ENCODE measurements at regions not wholly inside any gene's neighbourhood (a gene's known extent, or its start where the extent isn't known, plus 50 kb on each side); places are given as distances from the start of the nearest gene placed in this dataset.

GRCh38 chr10:45534572-45534971, 138.0 kb downstream of the ZFAND4 start:
- TF ChIP-seq, protein P1, sequence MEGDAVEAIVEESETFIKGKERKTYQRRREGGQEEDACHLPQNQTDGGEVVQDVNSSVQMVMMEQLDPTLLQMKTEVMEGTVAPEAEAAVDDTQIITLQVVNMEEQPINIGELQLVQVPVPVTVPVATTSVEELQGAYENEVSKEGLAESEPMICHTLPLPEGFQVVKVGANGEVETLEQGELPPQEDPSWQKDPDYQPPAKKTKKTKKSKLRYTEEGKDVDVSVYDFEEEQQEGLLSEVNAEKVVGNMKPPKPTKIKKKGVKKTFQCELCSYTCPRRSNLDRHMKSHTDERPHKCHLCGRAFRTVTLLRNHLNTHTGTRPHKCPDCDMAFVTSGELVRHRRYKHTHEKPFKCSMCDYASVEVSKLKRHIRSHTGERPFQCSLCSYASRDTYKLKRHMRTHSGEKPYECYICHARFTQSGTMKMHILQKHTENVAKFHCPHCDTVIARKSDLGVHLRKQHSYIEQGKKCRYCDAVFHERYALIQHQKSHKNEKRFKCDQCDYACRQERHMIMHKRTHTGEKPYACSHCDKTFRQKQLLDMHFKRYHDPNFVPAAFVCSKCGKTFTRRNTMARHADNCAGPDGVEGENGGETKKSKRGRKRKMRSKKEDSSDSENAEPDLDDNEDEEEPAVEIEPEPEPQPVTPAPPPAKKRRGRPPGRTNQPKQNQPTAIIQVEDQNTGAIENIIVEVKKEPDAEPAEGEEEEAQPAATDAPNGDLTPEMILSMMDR (IDR thresholded peaks at IDR 0.05; ENCODE audit: unreplicated experiment), result no peak
- Mint-ChIP-seq H3K9me3 (peaks cover 16% of the 10 kb centered on the region), H3K4me1 (no peaks in the 10 kb centered on the region), H3K4me3 (no peak overlapping the region), H3K27me3 (ENCODE audit: low read depth) (no peaks in the 10 kb centered on the region), H3K36me3 (peaks cover 10% of the 10 kb centered on the region), H3K27ac (no peak overlapping the region)
- DNase-seq (ENCODE audit: low spot score in 2 of 2, unreplicated experiment in 2 of 2), result no peak

- H3K4me1 Mint-ChIP-seq, result no peaks in the 10 kb centered on the region
- no peaks in the 10 kb centered on the region for H3K27me3 Mint-ChIP-seq (ENCODE audit: low read depth)
- peaks cover 11% of the 10 kb centered on the region for H3K9me3 Mint-ChIP-seq
- no peak overlapping the region for H3K27ac Mint-ChIP-seq
- H3K4me3 Mint-ChIP-seq, result no peak overlapping the region
- DNase-seq (ENCODE audit: low spot score in 2 of 2, unreplicated experiment in 2 of 2), result no peak
- TF ChIP-seq, protein P1 (IDR thresholded peaks at IDR 0.05; ENCODE audit: unreplicated experiment), result no peak
- peaks cover 19% of the 10 kb centered on the region for H3K36me3 Mint-ChIP-seq
Observed at GRCh38 chr10:45532480-45532879, 140.1 kb downstream of the ZFAND4 start.

GRCh38 chr10:45526309-45526905, 146.2 kb downstream of the ZFAND4 start:
- no peaks in the 10 kb centered on the region for H3K4me1 Mint-ChIP-seq
- H3K27ac Mint-ChIP-seq, result no peak overlapping the region
- no peaks in the 10 kb centered on the region for H3K27me3 Mint-ChIP-seq (ENCODE audit: low read depth)
- TF ChIP-seq, protein P1 (IDR thresholded peaks at IDR 0.05; ENCODE audit: unreplicated experiment), result no peak
- no peak for DNase-seq (ENCODE audit: low spot score in 2 of 2, unreplicated experiment in 2 of 2)
- H3K36me3 Mint-ChIP-seq, result peaks cover 13% of the 10 kb centered on the region
- H3K9me3 Mint-ChIP-seq, result peaks cover 11% of the 10 kb centered on the region
- no peak overlapping the region for H3K4me3 Mint-ChIP-seq

DNA sequence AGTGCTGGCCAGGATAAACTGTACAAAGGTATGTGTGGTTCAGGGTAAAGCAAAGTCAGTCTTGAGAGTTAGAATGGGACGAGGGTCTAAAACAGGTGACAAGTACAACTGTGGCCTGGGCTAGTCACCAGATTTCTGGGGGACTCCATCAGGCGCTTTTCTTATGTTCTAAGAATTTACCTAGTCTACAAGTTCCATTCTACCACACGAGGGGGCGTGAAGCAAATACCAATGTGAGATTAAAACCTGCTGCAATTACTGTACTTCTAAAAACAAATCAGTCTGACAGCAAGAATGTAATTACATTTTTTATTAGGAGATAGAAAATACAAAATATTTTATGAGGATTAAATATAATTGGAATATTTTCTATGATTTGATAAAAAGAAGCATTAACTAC, 146.5 kb downstream of the ALOX5 start:
- no peaks in the 10 kb centered on the region for H3K36me3 Mint-ChIP-seq
- DNase-seq (ENCODE audit: low spot score in 2 of 2, unreplicated experiment in 2 of 2), result no peak
- no peak overlapping the region for H3K27ac Mint-ChIP-seq
- no peak overlapping the region for H3K4me3 Mint-ChIP-seq
- no peaks in the 10 kb centered on the region for H3K4me1 Mint-ChIP-seq
- TF ChIP-seq, protein P1 (IDR thresholded peaks at IDR 0.05; ENCODE audit: unreplicated experiment), result no peak
- no peaks in the 10 kb centered on the region for H3K27me3 Mint-ChIP-seq (ENCODE audit: low read depth)
- H3K9me3 Mint-ChIP-seq, result peaks cover 3% of the 10 kb centered on the region

- no peak overlapping the region for H3K27ac Mint-ChIP-seq
- DNase-seq (ENCODE audit: low spot score in 2 of 2, unreplicated experiment in 2 of 2), result no peak
- no peaks in the 10 kb centered on the region for H3K27me3 Mint-ChIP-seq (ENCODE audit: low read depth)
- peaks cover 3% of the 10 kb centered on the region for H3K9me3 Mint-ChIP-seq
- H3K4me3 Mint-ChIP-seq, result no peak overlapping the region
- H3K36me3 Mint-ChIP-seq, result no peaks in the 10 kb centered on the region
- H3K4me1 Mint-ChIP-seq, result no peaks in the 10 kb centered on the region
- TF ChIP-seq, protein P1 (IDR thresholded peaks at IDR 0.05; ENCODE audit: unreplicated experiment), result no peak
Observed at GRCh38 chr10:45518741-45519140, 144.7 kb downstream of the ALOX5 start.

GRCh38 chr10:45515630-45516029, 141.6 kb downstream of the ALOX5 start:
- Mint-ChIP-seq H3K36me3 (no peaks in the 10 kb centered on the region), H3K27me3 (ENCODE audit: low read depth) (no peaks in the 10 kb centered on the region), H3K4me3 (no peak overlapping the region), H3K27ac (no peak overlapping the region), H3K4me1 (no peaks in the 10 kb centered on the region), H3K9me3 (peaks cover 3% of the 10 kb centered on the region)
- TF ChIP-seq, protein P1 (IDR thresholded peaks at IDR 0.05; ENCODE audit: unreplicated experiment), result no peak
- DNase-seq (ENCODE audit: low spot score in 2 of 2, unreplicated experiment in 2 of 2), result no peak
